ENCODE measurements at regions not wholly inside any gene's neighbourhood (a gene's known extent, or its start where the extent isn't known, plus 50 kb on each side); places are given as distances from the start of the nearest gene placed in this dataset.
"Not testable (repeated sequence)": the region's sequence is repeated elsewhere in the genome, so short reads cannot be mapped to it uniquely, and the experiment has no call there.

DNA sequence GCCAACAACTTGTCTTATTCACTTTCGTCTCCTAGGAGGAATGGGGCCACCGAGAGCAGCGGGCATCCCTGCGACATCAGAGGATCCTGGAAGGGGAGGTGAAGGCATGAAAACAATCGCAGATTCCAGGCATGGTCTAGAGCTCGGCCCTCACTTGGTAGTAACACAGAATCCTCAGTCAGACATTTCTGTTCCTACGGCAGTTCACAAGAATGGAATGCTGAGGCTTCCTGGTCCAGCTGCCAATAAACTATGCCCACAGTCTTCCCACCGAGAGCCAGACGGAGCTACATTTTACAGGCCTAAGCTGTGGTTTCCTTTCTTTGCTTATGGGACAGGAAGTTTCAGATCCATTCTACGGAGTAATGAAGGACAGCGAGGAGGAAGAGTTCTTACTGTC is 75.8 kb downstream of the OR13A1 start:
- H3K27ac Mint-ChIP-seq, result no peak overlapping the region
- no peaks in the 10 kb centered on the region for H3K36me3 Mint-ChIP-seq
- no peaks in the 10 kb centered on the region for H3K4me1 Mint-ChIP-seq
- no peaks in the 10 kb centered on the region for H3K9me3 Mint-ChIP-seq
- peaks cover 2% of the 10 kb centered on the region for H3K27me3 Mint-ChIP-seq
- H3K4me3 Mint-ChIP-seq, result no peak overlapping the region

DNA sequence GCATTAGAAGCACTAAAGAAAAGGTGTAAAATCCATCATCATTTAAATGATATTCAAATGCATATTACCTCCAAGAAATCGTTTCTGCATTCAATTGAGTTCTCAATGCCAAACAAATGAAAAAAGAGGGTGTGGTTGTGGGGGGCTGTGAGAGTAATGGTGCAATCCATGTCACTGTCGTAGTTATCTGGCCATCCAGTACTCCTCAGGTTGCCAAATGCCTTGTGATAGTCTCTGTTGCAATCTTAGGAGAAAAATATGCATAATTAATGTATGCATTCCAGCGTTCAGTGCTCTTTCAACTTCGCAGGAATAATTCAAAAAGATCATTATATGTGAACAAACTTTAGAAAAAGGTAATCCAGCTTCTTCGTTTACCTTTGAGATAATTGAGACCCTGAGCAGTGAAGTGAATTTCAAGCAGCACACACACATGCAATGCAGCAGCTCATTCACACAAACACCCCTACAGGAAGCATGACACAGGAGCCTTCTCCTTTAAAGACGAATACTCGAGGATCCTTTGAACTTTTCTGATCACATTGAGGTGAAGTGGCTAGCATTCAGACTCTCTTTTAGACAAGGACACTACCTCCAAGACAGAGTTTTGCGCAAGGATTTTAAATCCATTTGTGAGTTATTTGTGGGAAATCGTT is 73.4 kb downstream of the OR13A1 start:
- Mint-ChIP-seq H3K27ac (no peak overlapping the region), H3K9me3 (no peaks in the 10 kb centered on the region), H3K4me1 (no peaks in the 10 kb centered on the region), H3K36me3 (peaks cover 1% of the 10 kb centered on the region), H3K4me3 (no peak overlapping the region), H3K27me3 (peaks cover 2% of the 10 kb centered on the region)

DNA sequence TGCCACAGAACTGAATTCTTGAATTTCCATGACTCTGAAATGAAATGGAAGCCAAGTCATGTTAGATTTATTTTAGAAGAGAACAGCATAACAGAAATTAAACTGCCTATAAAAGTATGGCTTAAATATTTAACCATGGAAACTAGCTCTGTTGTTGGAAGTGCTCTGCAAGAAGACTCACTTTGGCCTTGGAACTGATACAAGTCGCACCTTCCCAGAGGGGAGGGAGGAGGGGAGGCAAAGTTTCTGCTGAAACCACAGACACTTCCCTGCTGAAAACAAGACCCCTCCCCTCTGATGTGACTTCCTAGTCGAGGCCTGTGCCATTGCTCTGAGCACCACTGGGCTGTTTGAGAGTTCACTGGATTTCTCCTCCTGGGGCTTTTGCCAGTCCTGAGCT is 72.1 kb downstream of the OR13A1 start:
- H3K36me3 Mint-ChIP-seq, result peaks cover 1% of the 10 kb centered on the region
- H3K9me3 Mint-ChIP-seq, result no peaks in the 10 kb centered on the region

DNA sequence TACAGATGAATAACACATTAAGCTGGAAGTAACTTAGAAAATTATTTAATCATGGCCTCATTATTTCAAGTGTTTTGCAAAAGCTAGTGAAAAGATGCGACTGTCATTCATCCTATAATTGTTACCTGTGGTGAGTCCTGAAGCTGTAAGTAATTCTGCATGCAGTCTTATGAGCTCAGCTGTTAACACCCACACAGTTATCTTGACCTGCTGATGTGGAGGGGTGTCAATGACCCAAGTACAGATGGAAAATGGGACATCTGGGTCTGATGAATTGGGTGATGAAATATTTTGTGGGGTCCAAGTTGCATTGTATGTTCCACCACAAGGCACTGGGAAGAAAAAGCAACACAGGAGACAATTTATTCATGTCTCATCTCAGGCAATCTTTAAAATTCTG is 68.9 kb downstream of the OR13A1 start:
- H3K9me3 Mint-ChIP-seq, result no peaks in the 10 kb centered on the region
- peaks cover 9% of the 10 kb centered on the region in 3 donors for H3K4me1 Mint-ChIP-seq
- peaks cover 1% of the 10 kb centered on the region for H3K36me3 Mint-ChIP-seq
- no peak overlapping the region for H3K27ac Mint-ChIP-seq
- H3K27me3 Mint-ChIP-seq, result peaks cover 2% of the 10 kb centered on the region
- H3K4me3 Mint-ChIP-seq, result no peak overlapping the region

More for the DNA sequence above, 72.1 kb downstream of the OR13A1 start:
- Mint-ChIP-seq H3K27me3 (peaks cover 2% of the 10 kb centered on the region), H3K27ac (no peak overlapping the region), H3K4me1 (no peaks in the 10 kb centered on the region), H3K4me3 (no peak overlapping the region)

DNA sequence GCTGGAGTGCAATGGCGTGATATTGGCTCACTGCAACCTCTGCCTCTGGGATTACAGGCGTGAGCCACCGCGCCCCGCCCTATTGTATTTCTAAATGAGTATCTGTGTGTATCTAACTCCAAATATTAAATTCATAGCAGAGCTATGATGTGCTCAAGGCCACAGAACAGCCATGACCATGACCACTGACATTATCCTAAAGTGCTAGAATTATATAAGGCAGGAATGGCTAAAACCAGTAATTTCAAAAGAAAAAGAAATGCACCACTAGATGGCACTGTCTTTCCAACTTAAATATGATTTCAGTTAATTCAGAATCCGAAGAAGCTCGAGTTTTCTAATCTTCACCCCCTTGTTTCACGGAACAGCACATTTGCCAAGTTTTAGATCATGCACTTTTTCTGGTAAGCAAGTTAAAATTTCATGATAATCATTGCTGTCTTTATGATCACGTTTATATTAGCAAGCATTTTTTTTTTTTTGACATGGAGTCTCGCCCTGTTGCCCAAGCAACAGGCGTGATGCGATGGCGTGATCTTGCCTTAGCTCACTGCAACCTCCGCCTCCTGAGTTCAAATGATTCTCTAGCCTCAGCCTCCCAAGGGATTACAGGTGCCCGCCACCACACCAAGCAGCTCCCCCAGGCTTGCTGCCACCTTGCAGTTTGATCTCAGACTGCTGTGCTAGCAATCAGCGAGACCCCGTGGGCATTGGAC is 65.3 kb downstream of the OR13A1 start:
- H3K27me3 Mint-ChIP-seq, result no peaks in the 10 kb centered on the region
- no peaks in the 10 kb centered on the region for H3K9me3 Mint-ChIP-seq
- H3K36me3 Mint-ChIP-seq, result peaks cover 1% of the 10 kb centered on the region
- H3K4me1 Mint-ChIP-seq, result peaks cover 14 to 18% (median 18%) of the 10 kb centered on the region in 3 donors
- peak overlapping the region; percentile 63 to 91 (median 71) for H3K27ac Mint-ChIP-seq
- peak overlapping the region; percentile 83 to 95 (median 90) for H3K4me3 Mint-ChIP-seq

DNA sequence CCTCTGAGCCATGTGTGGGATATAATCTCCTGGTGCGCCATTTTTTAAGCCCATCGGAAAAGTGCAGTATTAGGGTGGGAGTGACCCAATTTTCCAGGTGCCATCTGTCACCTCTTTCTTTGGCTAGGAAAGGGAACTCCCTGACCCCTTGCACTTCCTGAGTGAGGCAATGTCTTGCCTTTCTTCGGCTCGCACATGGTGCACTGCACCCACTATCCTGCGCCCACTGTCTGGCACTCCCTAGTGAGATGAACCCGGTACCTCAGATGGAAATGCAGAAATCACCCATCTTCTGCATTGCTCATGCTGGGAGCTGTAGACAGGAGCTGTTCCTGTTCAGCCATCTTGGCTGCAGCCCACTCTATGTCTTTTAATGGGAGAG is 64.7 kb downstream of the OR13A1 start:
- not testable (repeated sequence) for H3K27me3 Mint-ChIP-seq, H3K9me3 Mint-ChIP-seq, H3K36me3 Mint-ChIP-seq
- Mint-ChIP-seq H3K4me1 (peaks cover 14 to 18% (median 18%) of the 10 kb centered on the region in 3 donors), H3K4me3 (peak overlapping the region; percentile 83 to 95 (median 90)), H3K27ac (peak overlapping the region; percentile 63 to 91 (median 71))

Measured in IgD-negative memory B cell (primary cell).